D721Med (cell line): ENCODE measurements at regions not wholly inside any gene's neighbourhood (a gene's known extent, or its start where the extent isn't known, plus 50 kb on each side); places are given as distances from the start of the nearest gene placed in this dataset.

Experiments used
- DNase-seq: peaks from one replicate; pipeline ENCODE4 v3.0.0; 2011; ENCODE audit warnings: low spot score; ENCODE audit not compliant: insufficient read length
- FAIRE-seq: peaks from 2 replicates; lab custom pipeline; 2011; peaks lifted over from hg19 to GRCh38; lab: Jason Lieb, UNC
- CTCF ChIP-seq: IDR thresholded peaks from 2 replicates; pipeline ENCODE4 v1.5.1; 2012; ENCODE audit warnings: mild to moderate bottlenecking, control low read depth; ENCODE audit not compliant: insufficient read depth; ENCODE audit errors: missing control alignments

DNA sequence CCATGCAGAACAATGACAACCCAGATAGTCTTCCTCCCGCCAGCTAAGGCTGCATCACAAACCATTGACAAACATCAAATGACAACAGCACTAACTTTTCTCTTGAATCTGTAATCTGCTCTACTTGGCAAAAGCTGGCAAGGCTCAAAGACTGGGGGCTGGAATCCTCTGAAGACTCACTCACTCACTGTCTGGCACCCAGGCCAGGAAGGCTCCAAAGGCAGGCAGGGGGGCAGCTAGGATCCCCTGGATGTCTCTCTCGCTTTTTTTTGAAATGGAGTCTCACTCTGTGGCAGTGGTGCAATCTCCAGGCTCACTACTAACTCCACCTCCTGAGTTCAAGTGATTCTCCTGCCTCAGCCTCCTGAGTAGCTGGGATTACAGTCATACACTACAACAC, 159.7 kb upstream of the GPR26 start:
- no peak for TF ChIP-seq CTCF
- FAIRE-seq = no peak
- DNase-seq = no peak

DNA sequence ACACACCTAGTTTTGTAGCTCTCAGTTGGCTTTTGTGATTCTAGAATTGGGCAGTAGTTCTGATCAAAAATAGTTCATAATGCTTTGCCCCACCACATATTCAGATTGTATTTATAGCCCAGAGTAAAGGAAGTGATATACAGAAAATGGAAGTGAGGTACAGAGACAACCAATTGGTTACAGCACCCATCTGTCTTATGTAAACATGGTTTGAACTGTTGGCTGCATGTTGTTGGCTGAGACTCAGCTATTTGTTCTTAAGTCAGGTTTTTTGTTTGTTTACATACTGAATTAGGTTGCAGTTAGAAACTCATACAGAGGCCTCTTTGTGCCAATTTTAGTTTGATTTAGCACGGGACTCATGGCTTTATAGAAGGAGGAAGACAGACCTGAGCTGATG, 158.9 kb upstream of the GPR26 start:
- no peak for TF ChIP-seq CTCF
- FAIRE-seq (no peak), DNase-seq (no peak)

GRCh38 chr10:123509338-123509737, 156.8 kb upstream of the GPR26 start:
- FAIRE-seq (no peak), DNase-seq (no peak)
- no peak for TF ChIP-seq CTCF

DNA sequence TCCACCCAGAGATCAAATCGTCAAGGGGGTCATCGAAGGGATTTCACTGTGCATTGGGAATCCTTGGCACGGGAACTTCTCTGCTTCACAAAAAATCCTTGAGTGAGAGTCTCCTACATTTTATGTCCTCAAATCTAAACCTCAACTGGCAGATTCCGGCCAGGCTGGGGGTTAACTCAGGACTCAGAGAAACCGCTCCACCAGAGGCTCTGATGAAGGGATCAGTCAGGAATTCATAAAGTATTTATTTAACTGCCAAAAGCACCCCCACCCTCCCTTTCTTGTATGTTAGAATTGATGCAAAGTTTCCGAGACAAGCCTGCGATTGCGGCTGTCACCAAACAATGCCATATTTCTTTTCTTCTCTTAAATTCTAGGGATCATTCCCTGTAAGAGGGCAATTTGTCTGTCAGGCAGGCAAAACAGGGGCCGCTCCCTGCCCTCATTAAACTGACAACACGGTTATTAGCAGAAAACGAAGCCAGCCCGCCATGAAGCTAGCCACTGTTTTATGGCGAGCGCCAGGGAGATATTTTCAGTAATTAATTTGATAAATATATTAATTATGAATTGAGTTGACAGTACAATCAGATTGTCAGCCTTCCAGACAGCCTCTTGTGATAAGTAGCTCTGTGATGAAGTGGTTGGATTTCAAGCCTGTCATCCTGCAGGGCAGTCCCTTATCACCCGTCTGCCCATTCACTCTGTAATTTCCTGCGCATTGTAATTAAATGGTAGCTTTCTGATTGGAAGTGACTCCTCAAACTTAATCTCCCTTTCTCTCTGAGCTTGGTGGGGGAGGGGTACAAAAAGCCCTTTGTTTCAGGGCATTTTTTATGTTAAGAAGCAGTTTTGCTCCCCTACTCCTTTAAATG, 153.0 kb upstream of the GPR26 start:
- no peak for FAIRE-seq
- no peak for TF ChIP-seq CTCF
- DNase-seq = no peak

DNA sequence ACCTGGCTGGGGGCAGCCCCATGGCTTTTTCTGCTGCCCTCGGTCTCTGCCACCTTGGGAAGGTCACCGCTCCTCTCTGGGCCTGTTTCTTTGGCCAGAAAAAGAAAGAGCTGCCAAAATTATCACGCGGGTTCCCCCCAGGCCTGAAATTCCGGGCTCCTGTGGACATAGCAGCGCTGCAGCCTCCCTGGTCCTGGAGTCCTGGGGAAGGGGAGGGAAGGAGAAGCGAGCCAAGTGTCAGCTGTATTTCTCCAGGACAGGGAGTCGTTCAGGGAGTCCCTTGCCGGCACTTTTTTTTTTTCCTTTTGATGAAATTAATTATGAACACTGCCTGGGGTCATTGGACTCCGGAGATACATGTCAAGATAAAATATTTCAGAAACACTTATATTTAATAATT, 152.3 kb upstream of the GPR26 start:
- no peak for FAIRE-seq
- TF ChIP-seq CTCF = no peak
- no peak for DNase-seq

- no peak for TF ChIP-seq CTCF
These were observed 151.2 kb upstream of the GPR26 start for GRCh38 chr10:123514996-123515395.

GRCh38 chr10:123515661-123516060, 150.5 kb upstream of the GPR26 start:
- DNase-seq = no peak
- no peak for TF ChIP-seq CTCF
- FAIRE-seq = no peak

More at GRCh38 chr10:123514996-123515395, 151.2 kb upstream of the GPR26 start:
- DNase-seq = no peak
- FAIRE-seq = no peak
